GM18511 (cell line): ENCODE measurements at regions not wholly inside any gene's neighbourhood (a gene's known extent, or its start where the extent isn't known, plus 50 kb on each side); places are given as distances from the start of the nearest gene placed in this dataset.
A peak's percentile ranks its signal among the peaks of the same experiment; 100 is the strongest.
"Not testable (repeated sequence)": the region's sequence is repeated elsewhere in the genome, so short reads cannot be mapped to it uniquely, and the experiment has no call there.

Source experiments
- ATAC-seq: cut with Tn5 transposase; IDR thresholded peaks from one replicate; pipeline ENCODE4 v1.9.1; 2021; ENCODE audit warnings: mild to moderate bottlenecking, moderate library complexity; ENCODE audit not compliant: unreplicated experiment

- ATAC-seq: no peak
Measured at GRCh38 chr19:27851543-27852060, 1361.3 kb downstream of the UQCRFS1 start.

- ATAC-seq: no peak
Measured at GRCh38 chr19:27851002-27851481, 1361.9 kb downstream of the UQCRFS1 start.

GRCh38 chr19:27846944-27847343, 1366.0 kb downstream of the UQCRFS1 start:
- ATAC-seq: no peak

GRCh38 chr19:27844261-27844660, 1368.7 kb downstream of the UQCRFS1 start:
- ATAC-seq: no peak

DNA sequence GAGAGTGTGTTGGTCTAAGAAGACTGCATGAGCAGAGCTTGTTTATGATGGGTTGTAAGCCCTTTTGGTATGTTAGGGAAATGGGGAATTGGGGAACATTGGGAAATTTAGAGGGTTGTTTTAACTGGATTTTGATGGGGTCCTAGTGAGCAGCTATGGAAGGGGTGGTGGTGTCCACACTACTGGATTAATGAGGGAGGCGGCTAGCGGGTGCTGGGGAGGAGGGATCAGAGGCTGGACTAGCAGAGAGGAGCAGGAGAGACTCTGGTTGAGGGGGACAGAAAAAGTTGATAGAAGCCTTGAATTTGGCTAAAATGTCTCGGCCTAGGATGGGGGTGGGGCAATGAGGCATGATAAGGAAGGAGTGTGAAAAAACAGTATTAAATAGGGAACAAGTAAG, 1369.1 kb downstream of the UQCRFS1 start:
- ATAC-seq: no peak

DNA sequence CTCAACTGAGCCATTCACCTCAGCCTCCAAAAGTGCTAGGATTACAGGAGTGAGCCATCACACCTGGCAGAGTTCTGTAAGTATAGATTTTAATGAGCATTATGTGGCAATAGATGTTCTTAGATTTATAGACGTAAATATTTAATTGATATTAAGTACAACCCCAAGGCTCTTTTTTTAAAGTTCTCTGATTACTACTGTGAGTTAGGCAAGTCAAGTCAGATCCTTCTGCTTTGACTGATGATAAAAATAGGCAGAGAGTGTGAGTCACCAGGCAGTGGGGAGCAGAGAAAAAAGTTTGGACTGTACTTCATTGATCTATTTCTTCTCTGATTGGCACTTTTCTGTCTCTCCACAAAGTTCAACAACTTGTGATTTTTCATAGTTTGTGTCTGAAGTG, 1379.9 kb downstream of the UQCRFS1 start:
- no peak for ATAC-seq

GRCh38 chr19:27828829-27829228, 1384.1 kb downstream of the UQCRFS1 start:
- ATAC-seq: no peak

DNA sequence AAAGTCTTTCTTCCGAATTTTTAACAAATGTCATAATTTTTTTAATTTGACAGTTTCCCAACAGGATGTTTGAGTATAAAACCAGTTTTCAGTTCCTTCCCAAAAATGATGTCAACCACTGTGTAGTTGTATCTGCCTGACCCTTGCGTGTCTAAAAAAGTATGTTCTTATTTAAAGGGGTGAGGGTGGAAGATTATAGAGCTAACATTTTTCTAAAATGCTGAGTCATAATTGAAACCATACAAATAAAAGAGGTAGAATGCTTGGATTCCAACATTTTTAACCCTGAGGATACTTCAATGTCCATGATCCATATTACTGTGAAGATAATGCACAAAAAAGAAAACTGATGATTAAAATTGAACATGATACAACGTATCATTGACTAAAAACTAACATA, 1388.8 kb downstream of the UQCRFS1 start:
- no peak for ATAC-seq

GRCh38 chr19:27822336-27822735, 1390.6 kb downstream of the UQCRFS1 start:
- no peak for ATAC-seq

DNA sequence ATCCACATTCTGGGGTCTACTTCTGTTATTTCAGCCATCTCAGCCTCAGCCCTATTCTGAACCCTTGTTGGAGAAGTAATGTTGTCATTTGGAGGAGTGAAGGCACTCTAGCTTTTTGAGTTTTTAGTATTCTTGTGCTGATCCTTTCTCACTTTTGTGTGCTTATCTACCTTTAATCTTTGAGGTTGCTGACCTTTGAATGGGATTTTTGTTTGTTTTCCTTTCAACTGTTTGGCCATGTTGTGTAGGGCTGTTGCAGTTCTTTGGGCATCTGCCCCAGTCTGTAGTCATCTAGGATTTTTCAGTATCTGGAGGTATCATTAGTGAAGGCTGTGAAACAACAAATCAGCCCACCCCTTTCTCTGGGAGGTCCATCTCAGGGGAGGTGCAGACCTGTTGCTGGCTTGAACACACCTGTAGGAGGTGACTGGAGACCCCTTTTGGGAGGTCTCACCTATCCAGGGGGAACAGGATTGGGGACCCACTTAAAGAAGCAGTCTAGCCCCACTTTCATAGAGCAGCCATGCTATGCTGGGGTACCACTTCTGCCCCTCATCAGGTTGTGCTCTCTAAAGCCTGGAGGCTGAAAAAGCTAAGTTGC, 1391.4 kb downstream of the UQCRFS1 start:
- ATAC-seq: no peak

DNA sequence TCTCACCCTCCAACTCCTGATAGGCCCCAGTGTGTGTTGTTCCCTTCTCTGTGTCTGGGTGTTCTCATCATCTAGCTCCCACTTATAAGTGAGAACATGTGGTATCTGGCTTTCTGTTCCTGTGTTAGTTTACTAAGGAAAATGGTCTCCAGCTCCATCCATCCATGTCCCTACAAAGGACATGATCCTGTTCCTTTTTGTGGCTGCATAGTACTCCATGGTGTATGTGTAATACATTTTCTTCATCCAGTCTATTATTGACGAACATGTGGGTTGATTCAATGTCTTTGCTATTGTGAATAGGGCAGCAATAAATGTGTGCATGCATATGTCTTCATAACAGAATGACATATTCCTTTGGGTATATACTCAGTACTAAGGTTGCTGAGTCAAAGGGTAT, 1397.0 kb downstream of the UQCRFS1 start:
- no peak for ATAC-seq

DNA sequence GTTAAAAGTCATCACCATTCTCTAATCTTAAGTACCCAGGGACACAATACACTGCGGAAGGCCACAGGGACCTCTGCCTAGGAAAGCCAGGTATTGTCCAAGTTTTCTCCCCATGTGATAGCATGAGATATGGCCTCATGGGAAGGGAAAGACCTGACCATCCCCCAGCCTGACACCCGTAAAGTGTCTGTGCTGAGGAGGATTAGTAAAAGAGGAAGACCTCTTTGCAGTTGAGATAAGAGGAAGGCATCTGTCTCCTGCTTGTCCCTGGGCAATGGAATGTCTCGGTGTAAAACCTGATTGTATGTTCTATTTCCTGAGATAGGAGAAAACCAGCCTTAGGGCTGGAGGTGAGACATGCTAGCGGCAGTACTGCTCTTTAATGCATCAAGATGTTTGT, 1398.1 kb downstream of the UQCRFS1 start:
- ATAC-seq: not testable (repeated sequence)

DNA sequence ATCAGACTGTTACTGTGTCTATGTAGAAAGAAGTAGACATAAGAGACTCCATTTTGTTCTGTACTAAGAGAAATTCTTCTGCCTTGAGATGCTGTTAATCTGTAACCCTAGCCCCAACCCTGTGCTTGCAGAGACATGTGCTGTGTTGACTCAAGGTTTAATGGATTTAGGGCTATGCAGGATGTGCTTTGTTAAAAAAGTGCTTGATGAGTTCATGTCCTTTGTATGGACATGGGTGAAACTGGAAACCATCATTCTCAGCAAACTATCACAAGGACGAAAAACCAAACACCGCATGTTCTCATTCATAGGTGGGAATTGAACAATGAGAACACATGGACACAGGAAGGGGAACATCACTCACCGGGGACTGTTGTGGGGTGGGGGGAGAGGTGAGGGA, 1398.7 kb downstream of the UQCRFS1 start:
- not testable (repeated sequence) for ATAC-seq

DNA sequence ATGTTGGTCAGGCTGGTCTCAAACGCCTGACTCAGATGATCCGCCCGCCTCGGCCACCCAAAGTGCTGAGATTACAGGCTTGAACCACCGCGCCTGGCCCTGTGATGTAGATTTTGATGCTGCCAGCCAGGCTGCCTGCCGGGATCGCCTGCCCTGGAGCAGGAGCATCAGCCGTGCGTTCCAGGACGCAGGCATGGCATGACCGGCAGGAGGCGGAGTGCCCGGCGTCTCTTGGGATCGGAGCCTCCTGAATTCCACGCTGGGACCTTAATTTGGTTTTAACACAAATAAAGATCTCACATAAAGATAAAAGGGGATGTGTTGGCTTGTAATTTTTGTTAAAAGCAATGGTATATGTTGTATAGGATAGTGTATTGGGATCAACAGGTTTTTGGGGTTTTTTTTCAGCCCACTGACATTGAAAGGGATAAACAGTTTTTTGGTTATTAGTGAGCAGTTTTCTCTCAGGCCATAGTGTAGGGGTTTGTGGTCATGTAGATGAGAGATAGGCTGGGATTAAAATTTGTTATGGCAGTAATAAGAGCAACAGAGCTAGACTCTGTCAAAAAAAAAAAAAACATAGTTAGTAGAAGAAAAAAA, 1406.4 kb downstream of the UQCRFS1 start:
- no peak for ATAC-seq

- no peak for ATAC-seq
Measured at GRCh38 chr19:27805848-27806247, 1407.1 kb downstream of the UQCRFS1 start.

- not testable (repeated sequence) for ATAC-seq
Measured at GRCh38 chr19:27802293-27802692, 1410.7 kb downstream of the UQCRFS1 start.

- no peak for ATAC-seq
Measured at GRCh38 chr19:27796540-27796939, 1416.4 kb downstream of the UQCRFS1 start.

GRCh38 chr19:27796073-27796472, 1416.9 kb downstream of the UQCRFS1 start:
- ATAC-seq: no peak

DNA sequence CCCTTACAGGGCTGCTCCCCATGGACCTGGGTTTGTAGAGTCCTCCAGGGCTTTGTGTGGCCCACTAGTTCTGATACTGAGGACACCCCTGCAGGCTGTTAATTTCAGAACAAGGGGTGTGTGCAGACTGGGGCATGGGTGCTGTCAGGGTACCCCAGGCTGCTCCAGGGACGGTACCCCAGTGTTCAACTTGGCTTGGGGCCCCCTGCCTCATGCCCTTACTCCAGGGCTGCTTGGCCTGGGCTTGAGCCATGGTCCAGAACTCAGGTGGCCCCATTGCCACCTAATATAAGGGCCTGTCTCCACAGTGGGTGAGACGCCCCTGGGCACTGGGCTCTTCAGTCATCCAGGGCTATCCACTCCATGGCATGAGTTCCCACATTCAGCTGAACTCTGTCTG, 1417.6 kb downstream of the UQCRFS1 start:
- ATAC-seq: no peak

GRCh38 chr19:27794494-27795042, 1418.4 kb downstream of the UQCRFS1 start:
- peak; percentile 9 for ATAC-seq

DNA sequence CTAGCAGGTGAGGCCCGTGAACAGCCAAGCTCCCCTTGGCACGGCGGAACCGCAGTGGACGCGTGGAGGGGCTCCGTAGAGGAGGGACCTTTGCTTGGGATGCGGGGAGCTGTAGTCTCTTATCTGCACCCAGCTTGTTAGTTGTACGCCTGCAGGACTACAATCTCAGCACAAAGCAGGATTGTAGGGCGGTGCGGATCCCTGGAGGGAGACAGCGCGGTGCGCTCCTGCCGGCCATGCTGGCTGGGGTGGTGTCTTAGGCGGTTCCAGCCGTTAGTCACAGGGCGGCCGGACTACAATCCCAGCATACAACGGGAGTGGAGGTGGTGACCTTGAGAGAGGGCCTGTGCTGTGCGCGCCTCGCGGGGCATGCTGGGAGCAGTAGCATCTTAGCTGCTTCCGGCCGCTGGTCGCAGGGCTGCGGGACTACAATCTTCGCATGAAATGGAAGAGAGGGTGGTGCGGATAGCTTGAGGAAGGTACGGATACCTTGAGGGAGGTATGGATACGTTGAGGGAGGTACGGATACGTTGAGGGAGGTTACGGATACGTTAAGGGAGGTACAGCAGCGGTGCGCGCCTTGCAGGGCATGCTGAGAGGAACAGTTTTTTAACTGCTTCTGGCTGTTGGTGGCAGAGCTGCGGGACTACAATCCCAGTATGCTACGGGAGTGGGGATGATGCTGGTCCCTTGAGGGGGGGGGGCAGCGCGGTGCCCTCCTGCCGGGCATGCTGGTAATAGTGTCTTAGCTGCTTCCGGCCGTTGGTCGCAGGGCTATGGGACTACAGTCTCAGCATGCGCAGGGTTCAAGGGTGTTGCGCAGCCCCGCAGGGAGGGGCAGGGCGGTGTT, 1419.1 kb downstream of the UQCRFS1 start:
- ATAC-seq: peak; percentile 90
